H1 (cell line): ENCODE measurements at regions not wholly inside any gene's neighbourhood (a gene's known extent, or its start where the extent isn't known, plus 50 kb on each side); places are given as distances from the start of the nearest gene placed in this dataset.

Experiments
- CHD2 ChIP-seq: IDR thresholded peaks from 2 replicates; pipeline ENCODE4 v1.6.1; 2012; ENCODE audit warnings: low read length, improper control_type of control experiment
- EGR1 ChIP-seq: IDR thresholded peaks from 2 replicates; pipeline ENCODE4 v1.6.1; 2011; ENCODE audit warnings: low read depth, low read length, borderline replicate concordance
- GTF2F1 ChIP-seq: IDR thresholded peaks from 2 replicates; pipeline ENCODE4 v1.6.1; 2012; ENCODE audit warnings: low read depth, low read length, improper control_type of control experiment, borderline replicate concordance
- PHF8 ChIP-seq: fragments of 200-600 bp; sonication (generic); conservative IDR thresholded peaks from 2 replicates; pipeline ENCODE4 v1.7.1; 2012; ENCODE audit warnings: low read depth, mild to moderate bottlenecking, inconsistent platforms, low read length, moderate library complexity
- POLR2A ChIP-seq, 2 experiments: IDR thresholded peaks; 1 replicate in 1 of 2; 2 replicates in 1 of 2; pipeline ENCODE4 v1.6.1; 2011; ENCODE audit warnings: low read depth in 2 of 2, low read length in 2 of 2, mild to moderate bottlenecking in 2 of 2; ENCODE audit errors: control extremely low read depth in 1 of 2
- POLR2AphosphoS5 ChIP-seq: IDR thresholded peaks from 2 replicates; pipeline ENCODE4 v1.6.1; 2011; ENCODE audit warnings: low read depth, low read length
- USF2 ChIP-seq: IDR thresholded peaks from 2 replicates; pipeline ENCODE4 v1.6.1; 2011; ENCODE audit warnings: low read length, improper control_type of control experiment
- TF ChIP-seq, protein P1 (sequence below), 3 experiments: IDR thresholded peaks; 1 replicate in 2 of 3; 2 replicates in 1 of 3; pipeline versions ENCODE4 v1.5.1 to v1.6.1; 2011; ENCODE audit warnings: low read length in 3 of 3, mild to moderate bottlenecking in 3 of 3, inconsistent platforms in 2 of 3, low read depth in 1 of 3, moderate library complexity in 1 of 3; ENCODE audit not compliant: insufficient read depth in 1 of 3; ENCODE audit errors: control extremely low read depth in 1 of 3

GRCh38 chr9:22857316-22857715 is 410.7 kb downstream of the DMRTA1 start:
- TF ChIP-seq, protein P1, sequence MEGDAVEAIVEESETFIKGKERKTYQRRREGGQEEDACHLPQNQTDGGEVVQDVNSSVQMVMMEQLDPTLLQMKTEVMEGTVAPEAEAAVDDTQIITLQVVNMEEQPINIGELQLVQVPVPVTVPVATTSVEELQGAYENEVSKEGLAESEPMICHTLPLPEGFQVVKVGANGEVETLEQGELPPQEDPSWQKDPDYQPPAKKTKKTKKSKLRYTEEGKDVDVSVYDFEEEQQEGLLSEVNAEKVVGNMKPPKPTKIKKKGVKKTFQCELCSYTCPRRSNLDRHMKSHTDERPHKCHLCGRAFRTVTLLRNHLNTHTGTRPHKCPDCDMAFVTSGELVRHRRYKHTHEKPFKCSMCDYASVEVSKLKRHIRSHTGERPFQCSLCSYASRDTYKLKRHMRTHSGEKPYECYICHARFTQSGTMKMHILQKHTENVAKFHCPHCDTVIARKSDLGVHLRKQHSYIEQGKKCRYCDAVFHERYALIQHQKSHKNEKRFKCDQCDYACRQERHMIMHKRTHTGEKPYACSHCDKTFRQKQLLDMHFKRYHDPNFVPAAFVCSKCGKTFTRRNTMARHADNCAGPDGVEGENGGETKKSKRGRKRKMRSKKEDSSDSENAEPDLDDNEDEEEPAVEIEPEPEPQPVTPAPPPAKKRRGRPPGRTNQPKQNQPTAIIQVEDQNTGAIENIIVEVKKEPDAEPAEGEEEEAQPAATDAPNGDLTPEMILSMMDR (IDR thresholded peaks at IDR 0.05; ENCODE audit: control extremely low read depth in 1 of 3, insufficient read depth in 1 of 3, low read depth in 1 of 3, low read length in 3 of 3): no peak
- no peak for TF ChIP-seq PHF8
- no peak for TF ChIP-seq CHD2
- TF ChIP-seq USF2: no peak
- TF ChIP-seq POLR2A (IDR thresholded peaks at IDR 0.05; ENCODE audit: control extremely low read depth in 1 of 2, low read depth in 2 of 2, low read length in 2 of 2): no peak
- TF ChIP-seq EGR1: no peak
- TF ChIP-seq GTF2F1: no peak
- no peak for TF ChIP-seq POLR2AphosphoS5
